ENCODE measurements at regions not wholly inside any gene's neighbourhood (a gene's known extent, or its start where the extent isn't known, plus 50 kb on each side); places are given as distances from the start of the nearest gene placed in this dataset.

DNA sequence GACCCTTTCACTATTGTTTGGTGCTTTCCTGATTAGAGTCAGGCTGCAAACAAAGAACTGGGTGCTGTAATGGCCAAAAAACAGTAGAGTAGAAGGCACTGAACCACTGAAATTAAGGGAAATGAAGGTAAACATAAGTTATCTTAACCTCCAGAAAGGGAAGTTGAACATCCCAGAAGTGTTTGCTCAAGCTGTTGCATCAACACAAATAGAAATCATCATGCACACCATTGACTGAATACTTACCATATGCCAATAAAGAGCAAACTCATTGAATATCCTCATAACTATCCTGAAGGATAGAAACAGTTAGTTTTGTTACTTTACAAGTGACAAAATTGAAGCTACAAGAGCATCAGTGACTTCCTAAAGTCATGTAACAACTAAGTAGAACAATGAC lies 477.4 kb upstream of the CHST9 start:
- no peaks in the 10 kb centered on the region for H3K27me3 ChIP-seq
- H3K9me3 ChIP-seq = no peaks in the 10 kb centered on the region
- intact Hi-C loops (cut with DNase I) = no loop called here
- no peaks in the 10 kb centered on the region for H3K36me3 ChIP-seq
- no peak overlapping the region for H3K27ac ChIP-seq
- H3K4me1 ChIP-seq = no peaks in the 10 kb centered on the region
- no peak for DNase-seq
- TF ChIP-seq CTCF (IDR thresholded peaks at IDR 0.05) = no peak
- ATAC-seq = no peak
- H3K4me3 ChIP-seq = no peak overlapping the region

DNA sequence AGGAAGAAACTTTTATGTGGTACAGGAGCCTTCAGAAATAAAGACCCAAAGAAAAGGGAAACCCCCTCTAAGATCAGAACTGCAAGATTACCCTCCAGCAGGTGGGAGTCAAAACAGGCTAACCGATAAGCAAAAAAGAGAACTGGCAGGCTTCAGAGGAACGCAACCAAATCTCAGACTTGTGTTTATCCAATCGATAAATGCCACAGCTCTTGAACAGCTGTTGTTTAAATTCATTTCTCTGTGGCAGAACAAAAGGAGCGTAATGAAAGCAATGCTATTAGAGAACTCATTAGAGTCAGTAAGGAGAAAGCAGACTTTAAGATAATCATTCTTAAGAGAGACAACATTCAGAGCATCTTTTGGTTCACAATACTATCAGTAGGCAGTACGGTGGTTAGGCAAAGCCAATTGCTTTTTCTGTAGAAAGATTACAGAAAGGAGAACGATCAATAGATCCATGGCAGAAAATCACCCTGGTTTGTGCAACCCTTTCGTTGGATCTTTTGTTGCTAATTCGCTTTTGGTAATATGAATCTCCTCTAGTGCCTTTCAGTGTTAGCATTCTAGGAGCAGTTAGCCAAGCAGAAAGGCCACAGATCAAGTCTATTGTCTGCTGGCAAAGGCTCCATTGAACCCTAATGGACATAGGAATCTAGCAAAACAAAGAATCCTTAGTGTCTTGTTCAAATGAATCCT lies 476.4 kb upstream of the CHST9 start:
- Histone ChIP-seq H3K9me3 (no peaks in the 10 kb centered on the region), H3K27ac (no peak overlapping the region), H3K4me1 (no peaks in the 10 kb centered on the region), H3K27me3 (no peaks in the 10 kb centered on the region), H3K4me3 (no peak overlapping the region), H3K36me3 (no peaks in the 10 kb centered on the region)
- intact Hi-C loops (cut with DNase I) = no loop called here
- ATAC-seq (no peak), DNase-seq (no peak)
- TF ChIP-seq CTCF (IDR thresholded peaks at IDR 0.05) = no peak

GRCh38 chr18:27656905-27657304 lies 471.8 kb upstream of the CHST9 start:
- no peaks in the 10 kb centered on the region for H3K9me3 ChIP-seq
- DNase-seq (no peak), ATAC-seq (peak; percentile 54)
- no peak overlapping the region for H3K4me3 ChIP-seq
- no peak for TF ChIP-seq CTCF (IDR thresholded peaks at IDR 0.05)
- no peak overlapping the region for H3K27ac ChIP-seq
- H3K27me3 ChIP-seq = no peaks in the 10 kb centered on the region
- no peaks in the 10 kb centered on the region for H3K4me1 ChIP-seq
- H3K36me3 ChIP-seq = no peaks in the 10 kb centered on the region
- intact Hi-C loops (cut with DNase I) = no loop called here

DNA sequence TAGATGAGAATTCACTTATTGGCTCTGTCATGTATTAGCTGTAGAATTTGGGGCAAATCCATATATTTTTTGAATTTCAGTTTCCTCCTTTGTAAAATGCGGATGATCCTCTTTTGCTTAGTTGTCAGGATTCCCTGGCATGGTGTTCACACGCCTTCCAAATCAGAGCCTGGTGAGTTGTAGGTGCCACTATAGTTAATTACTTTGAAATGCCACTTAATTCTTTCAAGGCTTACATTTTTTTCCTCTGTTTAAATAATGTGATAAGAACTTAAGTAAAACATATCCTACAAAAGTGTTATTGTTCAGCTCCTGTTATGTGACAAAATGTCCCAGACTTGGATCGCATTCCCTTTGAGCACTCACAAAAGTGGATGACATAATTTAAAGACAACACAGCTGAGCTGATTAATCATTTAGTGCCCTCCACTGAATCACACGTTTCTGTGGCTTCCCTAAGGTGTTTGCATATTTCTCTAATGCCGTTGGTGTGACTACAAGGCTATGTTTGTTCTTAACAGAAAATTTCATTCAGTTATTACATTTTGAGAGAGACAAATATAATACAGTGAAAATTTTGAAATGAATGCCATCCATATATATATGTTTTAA lies 471.2 kb upstream of the CHST9 start:
- no peaks in the 10 kb centered on the region for H3K27me3 ChIP-seq
- ATAC-seq = peak; percentile 88
- H3K9me3 ChIP-seq = no peaks in the 10 kb centered on the region
- peak in 1 of 4 donors; percentile 10 for DNase-seq
- no peak overlapping the region for H3K4me3 ChIP-seq
- no peaks in the 10 kb centered on the region for H3K36me3 ChIP-seq
- intact Hi-C loops (cut with DNase I) = no loop called here
- no peaks in the 10 kb centered on the region for H3K4me1 ChIP-seq
- TF ChIP-seq CTCF (IDR thresholded peaks at IDR 0.05) = no peak
- H3K27ac ChIP-seq = peak overlapping the region in 1 of 2 donors; percentile 35

- Histone ChIP-seq H3K4me3 (no peak overlapping the region), H3K4me1 (no peaks in the 10 kb centered on the region), H3K36me3 (no peaks in the 10 kb centered on the region), H3K9me3 (no peaks in the 10 kb centered on the region), H3K27ac (no peak overlapping the region), H3K27me3 (no peaks in the 10 kb centered on the region)
- no peak for DNase-seq
- no peak for TF ChIP-seq CTCF (IDR thresholded peaks at IDR 0.05)
- intact Hi-C loops (cut with DNase I) = no loop called here
- no peak for ATAC-seq
These were observed 468.1 kb upstream of the CHST9 start for GRCh38 chr18:27653247-27653646.

Measured in left lung (tissue), 4 donors.